ENCODE measurements at regions not wholly inside any gene's neighbourhood (a gene's known extent, or its start where the extent isn't known, plus 50 kb on each side); places are given as distances from the start of the nearest gene placed in this dataset.

DNA sequence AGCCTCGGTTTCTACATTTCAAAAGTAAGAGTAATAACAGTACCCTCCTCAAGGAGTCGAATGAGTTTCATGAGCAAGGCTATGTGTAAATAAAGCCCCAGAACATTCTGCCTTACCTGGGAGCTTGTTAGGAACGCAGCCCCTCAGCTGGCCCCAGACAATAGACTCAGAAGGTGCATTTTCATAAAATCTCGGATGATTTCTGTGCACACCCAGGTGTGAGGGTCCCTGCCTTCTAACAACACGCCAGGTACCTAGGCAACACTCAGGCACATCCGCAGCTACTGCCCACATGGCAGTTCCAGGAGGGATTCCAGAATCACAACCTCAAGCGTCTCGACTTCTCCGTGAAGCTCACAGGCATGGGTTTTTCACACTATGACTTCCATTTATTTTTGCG is 226.5 kb upstream of the CDH4 start:
- no peak overlapping the region for H3K4me3 ChIP-seq
- no peaks in the 10 kb centered on the region for H3K36me3 ChIP-seq
- no peaks in the 10 kb centered on the region for H3K4me1 ChIP-seq
- DNase-seq: no peak
- intact Hi-C loops (cut with DNase I): no loop called here
- H3K27ac ChIP-seq: no peak overlapping the region
- ATAC-seq: no peak
- no peaks in the 10 kb centered on the region for H3K27me3 ChIP-seq (ENCODE audit: low read depth)
- no peaks in the 10 kb centered on the region for H3K9me3 ChIP-seq
- no peak for TF ChIP-seq CTCF (IDR thresholded peaks at IDR 0.05)

DNA sequence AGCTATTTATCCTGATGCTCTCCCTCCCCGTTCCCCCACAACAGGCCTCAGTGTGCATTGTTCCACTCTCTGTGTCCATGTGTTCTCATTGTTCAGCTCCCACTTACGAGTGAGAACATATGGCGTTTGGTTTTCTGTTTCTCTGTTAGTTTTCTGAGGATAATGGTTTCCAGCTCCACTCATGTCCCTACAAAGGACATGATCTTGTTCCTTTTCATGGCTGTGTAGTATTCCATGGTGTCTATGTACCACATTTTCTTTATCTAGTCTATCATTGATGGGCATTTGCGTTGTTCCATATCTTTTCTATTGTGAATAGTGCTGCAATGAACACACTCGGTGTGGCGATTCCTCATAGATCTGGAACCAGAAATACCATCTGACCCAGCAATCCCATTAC is 225.9 kb upstream of the CDH4 start:
- intact Hi-C loops (cut with DNase I): no loop called here
- DNase-seq: no peak
- Histone ChIP-seq H3K4me3 (no peak overlapping the region), H3K9me3 (no peaks in the 10 kb centered on the region), H3K27me3 (ENCODE audit: low read depth) (no peaks in the 10 kb centered on the region), H3K27ac (no peak overlapping the region), H3K36me3 (no peaks in the 10 kb centered on the region), H3K4me1 (no peaks in the 10 kb centered on the region)
- no peak for TF ChIP-seq CTCF (IDR thresholded peaks at IDR 0.05)
- no peak for ATAC-seq

GRCh38 chr20:61026731-61027130 is 225.3 kb upstream of the CDH4 start:
- Histone ChIP-seq H3K27me3 (ENCODE audit: low read depth) (no peaks in the 10 kb centered on the region), H3K36me3 (no peaks in the 10 kb centered on the region), H3K4me1 (no peaks in the 10 kb centered on the region), H3K4me3 (no peak overlapping the region), H3K9me3 (no peaks in the 10 kb centered on the region), H3K27ac (no peak overlapping the region)
- DNase-seq (no peak), ATAC-seq (no peak)
- no peak for TF ChIP-seq CTCF (IDR thresholded peaks at IDR 0.05)
- intact Hi-C loops (cut with DNase I): no loop called here

DNA sequence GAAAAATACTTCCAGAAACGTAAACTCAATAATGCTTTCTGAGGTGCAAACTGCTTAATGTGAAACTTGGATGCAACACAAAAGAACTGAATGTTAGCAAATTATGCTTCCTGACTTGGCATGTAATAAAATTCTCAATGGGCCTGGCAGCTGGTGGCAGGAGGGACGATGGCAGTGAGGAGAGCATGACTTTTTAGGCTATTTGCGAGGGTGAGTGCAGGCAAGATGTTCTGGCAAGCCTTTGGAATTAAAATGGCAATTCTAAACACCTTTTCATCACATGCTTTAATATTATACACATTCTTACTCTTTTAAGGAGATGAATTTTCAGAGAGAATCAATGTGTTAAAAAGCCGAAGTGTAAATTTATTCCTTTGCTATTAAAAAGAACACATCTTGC is 224.8 kb upstream of the CDH4 start:
- ATAC-seq (no peak), DNase-seq (no peak)
- TF ChIP-seq CTCF (IDR thresholded peaks at IDR 0.05): no peak
- Histone ChIP-seq H3K9me3 (no peaks in the 10 kb centered on the region), H3K4me3 (no peak overlapping the region), H3K36me3 (no peaks in the 10 kb centered on the region), H3K27ac (no peak overlapping the region), H3K27me3 (ENCODE audit: low read depth) (no peaks in the 10 kb centered on the region), H3K4me1 (no peaks in the 10 kb centered on the region)
- intact Hi-C loops (cut with DNase I): no loop called here

- Histone ChIP-seq H3K36me3 (no peaks in the 10 kb centered on the region), H3K9me3 (no peaks in the 10 kb centered on the region), H3K27me3 (ENCODE audit: low read depth) (no peaks in the 10 kb centered on the region), H3K27ac (no peak overlapping the region), H3K4me3 (no peak overlapping the region), H3K4me1 (no peaks in the 10 kb centered on the region)
- DNase-seq (no peak), ATAC-seq (no peak)
- intact Hi-C loops (cut with DNase I): no loop called here
- no peak for TF ChIP-seq CTCF (IDR thresholded peaks at IDR 0.05)
Observed at GRCh38 chr20:61030130-61030529, 221.9 kb upstream of the CDH4 start.
